ENCODE measurements at regions not wholly inside any gene's neighbourhood (a gene's known extent, or its start where the extent isn't known, plus 50 kb on each side); places are given as distances from the start of the nearest gene placed in this dataset.

DNA sequence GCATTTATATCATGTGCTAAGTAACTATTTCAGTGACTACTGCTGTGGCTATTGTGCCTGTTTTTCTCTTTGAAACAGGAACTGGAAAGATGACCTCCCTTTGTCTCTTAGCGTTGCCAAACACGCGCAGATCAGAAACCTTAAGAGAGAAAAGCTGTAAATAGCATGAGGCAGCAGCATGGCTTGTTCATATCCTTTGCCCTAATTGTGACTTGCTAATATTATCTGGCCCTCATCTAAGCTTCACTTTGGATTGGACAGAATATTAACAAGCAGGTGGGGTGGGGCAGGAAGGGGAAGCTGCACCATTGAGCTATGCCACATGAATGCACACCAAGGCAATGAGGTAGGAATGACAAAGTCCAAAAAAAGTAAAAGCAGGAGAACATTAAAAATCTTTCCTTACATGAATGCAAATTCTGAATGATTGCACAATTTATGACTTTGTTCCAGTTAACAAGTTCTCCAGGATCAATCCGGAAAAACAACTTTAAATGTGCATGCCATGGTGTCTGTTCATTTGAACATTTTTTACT is 128.4 kb downstream of the IRS1 start:
- TF ChIP-seq, protein P1, sequence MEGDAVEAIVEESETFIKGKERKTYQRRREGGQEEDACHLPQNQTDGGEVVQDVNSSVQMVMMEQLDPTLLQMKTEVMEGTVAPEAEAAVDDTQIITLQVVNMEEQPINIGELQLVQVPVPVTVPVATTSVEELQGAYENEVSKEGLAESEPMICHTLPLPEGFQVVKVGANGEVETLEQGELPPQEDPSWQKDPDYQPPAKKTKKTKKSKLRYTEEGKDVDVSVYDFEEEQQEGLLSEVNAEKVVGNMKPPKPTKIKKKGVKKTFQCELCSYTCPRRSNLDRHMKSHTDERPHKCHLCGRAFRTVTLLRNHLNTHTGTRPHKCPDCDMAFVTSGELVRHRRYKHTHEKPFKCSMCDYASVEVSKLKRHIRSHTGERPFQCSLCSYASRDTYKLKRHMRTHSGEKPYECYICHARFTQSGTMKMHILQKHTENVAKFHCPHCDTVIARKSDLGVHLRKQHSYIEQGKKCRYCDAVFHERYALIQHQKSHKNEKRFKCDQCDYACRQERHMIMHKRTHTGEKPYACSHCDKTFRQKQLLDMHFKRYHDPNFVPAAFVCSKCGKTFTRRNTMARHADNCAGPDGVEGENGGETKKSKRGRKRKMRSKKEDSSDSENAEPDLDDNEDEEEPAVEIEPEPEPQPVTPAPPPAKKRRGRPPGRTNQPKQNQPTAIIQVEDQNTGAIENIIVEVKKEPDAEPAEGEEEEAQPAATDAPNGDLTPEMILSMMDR (tag by site-specific recombination; IDR thresholded peaks at IDR 0.05) = no peak
- TF ChIP-seq ZNF274 (IDR thresholded peaks at IDR 0.05; ENCODE audit: low read length) (no peak), ZNF274 (tag by site-specific recombination; IDR thresholded peaks at IDR 0.05; ENCODE audit: borderline replicate concordance) (no peak)
- TF ChIP-seq, protein P2, sequence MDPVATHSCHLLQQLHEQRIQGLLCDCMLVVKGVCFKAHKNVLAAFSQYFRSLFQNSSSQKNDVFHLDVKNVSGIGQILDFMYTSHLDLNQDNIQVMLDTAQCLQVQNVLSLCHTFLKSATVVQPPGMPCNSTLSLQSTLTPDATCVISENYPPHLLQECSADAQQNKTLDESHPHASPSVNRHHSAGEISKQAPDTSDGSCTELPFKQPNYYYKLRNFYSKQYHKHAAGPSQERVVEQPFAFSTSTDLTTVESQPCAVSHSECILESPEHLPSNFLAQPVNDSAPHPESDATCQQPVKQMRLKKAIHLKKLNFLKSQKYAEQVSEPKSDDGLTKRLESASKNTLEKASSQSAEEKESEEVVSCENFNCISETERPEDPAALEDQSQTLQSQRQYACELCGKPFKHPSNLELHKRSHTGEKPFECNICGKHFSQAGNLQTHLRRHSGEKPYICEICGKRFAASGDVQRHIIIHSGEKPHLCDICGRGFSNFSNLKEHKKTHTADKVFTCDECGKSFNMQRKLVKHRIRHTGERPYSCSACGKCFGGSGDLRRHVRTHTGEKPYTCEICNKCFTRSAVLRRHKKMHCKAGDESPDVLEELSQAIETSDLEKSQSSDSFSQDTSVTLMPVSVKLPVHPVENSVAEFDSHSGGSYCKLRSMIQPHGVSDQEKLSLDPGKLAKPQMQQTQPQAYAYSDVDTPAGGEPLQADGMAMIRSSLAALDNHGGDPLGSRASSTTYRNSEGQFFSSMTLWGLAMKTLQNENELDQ (tag by site-specific recombination; IDR thresholded peaks at IDR 0.05; ENCODE audit: low read depth) = no peak
